ENCODE measurements at regions not wholly inside any gene's neighbourhood (a gene's known extent, or its start where the extent isn't known, plus 50 kb on each side); places are given as distances from the start of the nearest gene placed in this dataset.

- TF ChIP-seq CTCF (IDR thresholded peaks at IDR 0.05) = no peak
- no peak for TF ChIP-seq POLR2A (IDR thresholded peaks at IDR 0.05)
These were observed 336.5 kb downstream of the MZT1 start for GRCh38 chr13:72390909-72391308.
